Stimulated activated CD4-positive, alpha-beta T cell treated with anti-CD3 and anti-CD28 coated beads, Interleukin-12 subunit alpha, Interleukin-12 subunit beta, amount 100 ng/mL, for 4 hours (primary cell): ENCODE measurements at regions not wholly inside any gene's neighbourhood (a gene's known extent, or its start where the extent isn't known, plus 50 kb on each side); places are given as distances from the start of the nearest gene placed in this dataset.
"Not testable (repeated sequence)": the region's sequence is repeated elsewhere in the genome, so short reads cannot be mapped to it uniquely, and the experiment has no call there.

Experiments used
- DNase-seq: peaks from one replicate; pipeline ENCODE4 v3.0.0-alpha.2; 2020

- DNase-seq = no peak
Observed at GRCh38 chr4:64001229-64001898, 407.9 kb downstream of the TECRL start.

GRCh38 chr4:64000241-64000640, 409.0 kb downstream of the TECRL start:
- DNase-seq = no peak

GRCh38 chr4:63986253-63986652, 423.0 kb downstream of the TECRL start:
- DNase-seq = no peak

GRCh38 chr4:63983224-63983623, 426.0 kb downstream of the TECRL start:
- no peak for DNase-seq

GRCh38 chr4:63965875-63966274, 443.4 kb downstream of the TECRL start:
- no peak for DNase-seq

GRCh38 chr4:63942706-63943286, 466.5 kb downstream of the TECRL start:
- not testable (repeated sequence) for DNase-seq

GRCh38 chr4:63937961-63938360, 471.3 kb downstream of the TECRL start:
- no peak for DNase-seq

- no peak for DNase-seq
Observed at GRCh38 chr4:63922146-63922545, 487.1 kb downstream of the TECRL start.

GRCh38 chr4:63921561-63921960, 487.7 kb downstream of the TECRL start:
- no peak for DNase-seq

- no peak for DNase-seq
Observed at GRCh38 chr4:63919636-63920365, 489.4 kb downstream of the TECRL start.

- no peak for DNase-seq
Observed at GRCh38 chr4:63906660-63907183, 502.5 kb downstream of the TECRL start.

- DNase-seq = no peak
Observed at GRCh38 chr4:63904201-63904600, 505.0 kb downstream of the TECRL start.

- DNase-seq = no peak
Observed at GRCh38 chr4:63901304-63901703, 507.9 kb downstream of the TECRL start.

- no peak for DNase-seq
Observed at GRCh38 chr4:63898961-63899360, 510.3 kb downstream of the TECRL start.

GRCh38 chr4:63894161-63894560, 515.1 kb downstream of the TECRL start:
- DNase-seq = no peak

GRCh38 chr4:63869370-63869769, 539.9 kb downstream of the TECRL start:
- DNase-seq = no peak

GRCh38 chr4:63851496-63851895, 557.8 kb downstream of the TECRL start:
- no peak for DNase-seq

- no peak for DNase-seq
Observed at GRCh38 chr4:63841266-63841665, 568.0 kb downstream of the TECRL start.

- DNase-seq = no peak
Observed at GRCh38 chr4:63831590-63832155, 577.6 kb downstream of the TECRL start.

GRCh38 chr4:63817196-63817865, 591.9 kb downstream of the TECRL start:
- DNase-seq = no peak

- no peak for DNase-seq
Observed at GRCh38 chr4:63814171-63814964, 594.9 kb downstream of the TECRL start.

GRCh38 chr4:63799166-63799565, 610.1 kb downstream of the TECRL start:
- no peak for DNase-seq
